H1 (cell line): ENCODE measurements at regions not wholly inside any gene's neighbourhood (a gene's known extent, or its start where the extent isn't known, plus 50 kb on each side); places are given as distances from the start of the nearest gene placed in this dataset.

Experiments
- CHD2 ChIP-seq: IDR thresholded peaks from 2 replicates; pipeline ENCODE4 v1.6.1; 2012; ENCODE audit warnings: low read length, improper control_type of control experiment
- JUN ChIP-seq: IDR thresholded peaks from 2 replicates; pipeline ENCODE4 v1.6.1; 2011; ENCODE audit warnings: low read depth, mild to moderate bottlenecking, improper control_type of control experiment, low read length
- SAP30 ChIP-seq: fragments of 300-600 bp; sonication (generic); IDR thresholded peaks from 2 replicates; pipeline ENCODE4 v1.7.1; 2012; ENCODE audit warnings: low read length, moderate library complexity, mild to moderate bottlenecking, inconsistent platforms; ENCODE audit not compliant: insufficient read depth, insufficient replicate concordance

DNA sequence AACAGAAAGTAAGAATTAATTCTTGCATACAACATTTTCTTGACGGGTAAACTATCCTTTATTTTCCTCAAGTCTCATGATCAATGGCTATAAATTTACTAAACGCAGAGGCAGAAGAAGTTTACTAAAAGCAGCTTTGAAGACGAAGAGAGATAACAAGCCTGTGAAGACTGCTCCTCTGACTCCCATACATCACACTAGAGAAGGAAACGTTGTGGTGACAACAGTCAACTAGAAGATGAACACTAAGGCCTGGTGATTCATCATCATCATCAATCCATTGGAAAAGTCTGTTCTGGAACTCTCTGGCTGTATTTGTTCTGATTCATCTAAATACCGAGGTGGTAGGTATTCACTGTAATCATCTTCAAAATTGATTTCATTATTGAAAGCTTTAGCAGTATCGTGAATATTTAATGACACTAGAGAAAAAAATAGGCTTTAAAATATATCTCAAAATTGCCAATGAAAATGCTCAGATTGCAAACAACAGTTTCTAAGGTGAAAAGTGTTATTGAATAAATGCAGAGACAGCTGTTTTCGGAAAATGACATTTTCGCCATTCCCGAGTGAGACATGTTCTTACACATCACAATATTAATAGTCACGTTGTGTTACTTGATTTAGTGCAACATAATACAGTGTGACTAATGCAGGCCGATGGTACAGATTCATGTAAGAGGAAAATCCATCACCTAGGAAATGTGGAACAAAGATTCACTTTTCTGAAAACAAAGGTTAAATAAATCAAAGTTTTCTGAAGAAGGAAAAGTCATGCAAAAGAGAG, 260.5 kb downstream of the C12orf50 start (continued):
- TF ChIP-seq SAP30 (no peak), JUN (no peak), CHD2 (no peak)
